SK-N-SH treated with all-trans-retinoic acid at 6 μM for 48 hours (cell line): ENCODE measurements at regions not wholly inside any gene's neighbourhood (a gene's known extent, or its start where the extent isn't known, plus 50 kb on each side); places are given as distances from the start of the nearest gene placed in this dataset.

ENCODE experiments used
- CSDC2 ChIP-seq: fragments of 250-450 bp; sonication (Bioruptor Pico); IDR thresholded peaks from 2 replicates; pipeline ENCODE4 v1.5.0; 2020; ENCODE audit warnings: mild to moderate bottlenecking, moderate library complexity
- TF ChIP-seq, protein P1 (sequence below): fragments of 250-450 bp; sonication (Bioruptor Pico); IDR thresholded peaks from 2 replicates; pipeline ENCODE4 v1.8.0; 2020; ENCODE audit warnings: mild to moderate bottlenecking, moderate library complexity, borderline replicate concordance
- TF ChIP-seq, protein P2 (sequence below): fragments of 250-450 bp; sonication (Bioruptor Pico); IDR thresholded peaks from 2 replicates; pipeline ENCODE4 v1.5.1; 2020; ENCODE audit warnings: low read depth, mild to moderate bottlenecking, moderate library complexity

DNA sequence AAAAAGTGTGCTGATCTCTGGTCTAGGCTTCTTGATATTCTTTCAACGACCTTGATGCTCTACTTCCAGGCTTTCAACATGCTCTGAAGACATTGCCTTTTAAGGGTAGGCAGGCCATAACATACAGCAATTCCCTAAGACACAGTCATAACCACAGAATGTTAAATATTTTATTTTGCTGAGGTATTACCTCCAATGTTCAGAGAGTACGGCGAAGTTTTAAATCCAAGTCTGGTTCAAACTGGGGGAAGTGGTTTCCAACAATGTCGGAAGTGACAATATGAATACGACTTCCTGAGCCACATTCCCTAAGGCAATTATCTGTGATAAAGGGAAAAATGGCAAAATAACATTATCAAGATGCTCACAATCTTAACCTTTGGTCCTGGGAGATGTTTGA is 1077.9 kb upstream of the PIK3C3 start:
- TF ChIP-seq, protein P1, sequence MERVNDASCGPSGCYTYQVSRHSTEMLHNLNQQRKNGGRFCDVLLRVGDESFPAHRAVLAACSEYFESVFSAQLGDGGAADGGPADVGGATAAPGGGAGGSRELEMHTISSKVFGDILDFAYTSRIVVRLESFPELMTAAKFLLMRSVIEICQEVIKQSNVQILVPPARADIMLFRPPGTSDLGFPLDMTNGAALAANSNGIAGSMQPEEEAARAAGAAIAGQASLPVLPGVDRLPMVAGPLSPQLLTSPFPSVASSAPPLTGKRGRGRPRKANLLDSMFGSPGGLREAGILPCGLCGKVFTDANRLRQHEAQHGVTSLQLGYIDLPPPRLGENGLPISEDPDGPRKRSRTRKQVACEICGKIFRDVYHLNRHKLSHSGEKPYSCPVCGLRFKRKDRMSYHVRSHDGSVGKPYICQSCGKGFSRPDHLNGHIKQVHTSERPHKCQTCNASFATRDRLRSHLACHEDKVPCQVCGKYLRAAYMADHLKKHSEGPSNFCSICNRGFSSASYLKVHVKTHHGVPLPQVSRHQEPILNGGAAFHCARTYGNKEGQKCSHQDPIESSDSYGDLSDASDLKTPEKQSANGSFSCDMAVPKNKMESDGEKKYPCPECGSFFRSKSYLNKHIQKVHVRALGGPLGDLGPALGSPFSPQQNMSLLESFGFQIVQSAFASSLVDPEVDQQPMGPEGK (CRISPR knock-in tag) = no peak
- TF ChIP-seq CSDC2 = no peak
- TF ChIP-seq, protein P2, sequence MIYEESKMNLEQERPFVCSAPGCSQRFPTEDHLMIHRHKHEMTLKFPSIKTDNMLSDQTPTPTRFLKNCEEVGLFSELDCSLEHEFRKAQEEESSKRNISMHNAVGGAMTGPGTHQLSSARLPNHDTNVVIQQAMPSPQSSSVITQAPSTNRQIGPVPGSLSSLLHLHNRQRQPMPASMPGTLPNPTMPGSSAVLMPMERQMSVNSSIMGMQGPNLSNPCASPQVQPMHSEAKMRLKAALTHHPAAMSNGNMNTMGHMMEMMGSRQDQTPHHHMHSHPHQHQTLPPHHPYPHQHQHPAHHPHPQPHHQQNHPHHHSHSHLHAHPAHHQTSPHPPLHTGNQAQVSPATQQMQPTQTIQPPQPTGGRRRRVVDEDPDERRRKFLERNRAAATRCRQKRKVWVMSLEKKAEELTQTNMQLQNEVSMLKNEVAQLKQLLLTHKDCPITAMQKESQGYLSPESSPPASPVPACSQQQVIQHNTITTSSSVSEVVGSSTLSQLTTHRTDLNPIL (CRISPR knock-in tag) = no peak
